Upper lobe of right lung (tissue), 1 donor: ENCODE measurements at regions not wholly inside any gene's neighbourhood (a gene's known extent, or its start where the extent isn't known, plus 50 kb on each side); places are given as distances from the start of the nearest gene placed in this dataset.

Experiments used
- ATAC-seq: fragments of 200-7000 bp; cut with Tn5 transposase; one replicate; pipeline ENCODE4 v1.9.1; 2020; ENCODE audit warnings: mild to moderate bottlenecking, moderate library complexity
- DNase-seq: peaks from one replicate; pipeline ENCODE4 v3.0.0-alpha.2; 2020
- H3K27ac ChIP-seq: fragments of 200-600 bp; one replicate; pipeline ENCODE4 v1.8.0; 2022
- H3K27me3 ChIP-seq: fragments of 200-600 bp; one replicate; pipeline ENCODE4 v1.8.0; 2022; ENCODE audit warnings: mild to moderate bottlenecking
- H3K36me3 ChIP-seq: fragments of 200-600 bp; one replicate; pipeline ENCODE4 v1.8.0; 2022
- H3K4me1 ChIP-seq: fragments of 200-600 bp; one replicate; pipeline ENCODE4 v1.8.0; 2022
- H3K4me3 ChIP-seq: fragments of 200-600 bp; one replicate; pipeline ENCODE4 v1.8.0; 2022; ENCODE audit warnings: mild to moderate bottlenecking
- H3K9me3 ChIP-seq: fragments of 200-600 bp; one replicate; pipeline ENCODE4 v1.8.0; 2022
- intact Hi-C: fragments of 100-400 bp; cut with DNase I; formaldehyde crosslinking; loops from one replicate; pipeline ENCODE4 v1.11.0; 2022
- TF ChIP-seq, protein P1 (sequence below): fragments of 200-600 bp; IDR thresholded peaks from one replicate; pipeline ENCODE4 v1.8.0; 2022; ENCODE audit warnings: antibody characterized with exemption
- donor health status: DM: no; HTN: yes; CAD: no; lungs with severe emphysema.

DNA sequence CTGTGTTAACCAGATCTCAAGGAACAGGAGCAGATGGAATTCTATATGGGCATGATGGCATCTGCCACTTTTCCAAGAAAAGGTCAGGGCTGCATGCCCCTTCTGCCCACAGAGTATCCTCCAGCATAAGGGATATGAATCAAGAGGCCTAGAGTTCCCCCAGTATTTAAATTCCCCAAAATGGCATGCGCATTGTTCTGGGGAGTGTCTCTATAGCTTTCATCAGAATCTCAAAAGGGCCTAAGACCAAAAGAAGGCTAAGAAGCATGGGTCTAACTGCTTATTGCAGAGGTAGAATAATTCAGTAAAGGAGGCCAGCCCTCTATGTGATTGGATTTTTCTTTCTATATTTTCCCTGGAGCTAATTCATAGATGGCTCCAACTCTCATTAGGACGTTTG lies 114.2 kb upstream of the SPIN1 start:
- H3K27me3 ChIP-seq = no peaks in the 10 kb centered on the region
- TF ChIP-seq, protein P1, sequence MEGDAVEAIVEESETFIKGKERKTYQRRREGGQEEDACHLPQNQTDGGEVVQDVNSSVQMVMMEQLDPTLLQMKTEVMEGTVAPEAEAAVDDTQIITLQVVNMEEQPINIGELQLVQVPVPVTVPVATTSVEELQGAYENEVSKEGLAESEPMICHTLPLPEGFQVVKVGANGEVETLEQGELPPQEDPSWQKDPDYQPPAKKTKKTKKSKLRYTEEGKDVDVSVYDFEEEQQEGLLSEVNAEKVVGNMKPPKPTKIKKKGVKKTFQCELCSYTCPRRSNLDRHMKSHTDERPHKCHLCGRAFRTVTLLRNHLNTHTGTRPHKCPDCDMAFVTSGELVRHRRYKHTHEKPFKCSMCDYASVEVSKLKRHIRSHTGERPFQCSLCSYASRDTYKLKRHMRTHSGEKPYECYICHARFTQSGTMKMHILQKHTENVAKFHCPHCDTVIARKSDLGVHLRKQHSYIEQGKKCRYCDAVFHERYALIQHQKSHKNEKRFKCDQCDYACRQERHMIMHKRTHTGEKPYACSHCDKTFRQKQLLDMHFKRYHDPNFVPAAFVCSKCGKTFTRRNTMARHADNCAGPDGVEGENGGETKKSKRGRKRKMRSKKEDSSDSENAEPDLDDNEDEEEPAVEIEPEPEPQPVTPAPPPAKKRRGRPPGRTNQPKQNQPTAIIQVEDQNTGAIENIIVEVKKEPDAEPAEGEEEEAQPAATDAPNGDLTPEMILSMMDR = no peak
- H3K9me3 ChIP-seq = no peaks in the 10 kb centered on the region
- no peak overlapping the region for H3K27ac ChIP-seq
- no peak overlapping the region for H3K4me3 ChIP-seq
- no peaks in the 10 kb centered on the region for H3K4me1 ChIP-seq
- no peaks in the 10 kb centered on the region for H3K36me3 ChIP-seq
- intact Hi-C loops = no loop called here
- no peak for DNase-seq
- ATAC-seq = no peak

DNA sequence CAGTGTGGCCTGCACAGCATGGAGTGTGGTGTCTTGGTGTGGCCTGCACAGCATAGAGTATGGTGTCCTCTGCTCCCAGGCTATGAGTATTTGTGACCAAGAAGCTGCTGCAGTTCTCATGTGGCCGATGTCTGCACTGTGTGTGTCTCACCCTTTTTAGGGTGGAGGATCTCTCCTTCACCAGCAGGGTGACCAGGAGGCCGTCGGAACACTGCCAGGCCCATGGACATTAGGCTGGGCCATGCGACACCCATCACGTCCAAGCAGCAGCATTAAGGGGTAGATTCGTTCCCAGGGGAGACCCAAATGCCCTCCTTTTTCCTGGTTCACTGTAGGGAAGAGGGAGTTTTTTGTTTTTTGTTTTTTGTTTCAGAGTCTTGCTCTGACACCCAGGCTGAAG lies 115.3 kb upstream of the SPIN1 start:
- Histone ChIP-seq H3K4me1 (no peaks in the 10 kb centered on the region), H3K36me3 (no peaks in the 10 kb centered on the region), H3K4me3 (no peak overlapping the region), H3K9me3 (no peaks in the 10 kb centered on the region), H3K27ac (no peak overlapping the region), H3K27me3 (no peaks in the 10 kb centered on the region)
- DNase-seq (no peak), ATAC-seq (no peak)
- TF ChIP-seq, protein P1 = no peak
- intact Hi-C loops = no loop called here

DNA sequence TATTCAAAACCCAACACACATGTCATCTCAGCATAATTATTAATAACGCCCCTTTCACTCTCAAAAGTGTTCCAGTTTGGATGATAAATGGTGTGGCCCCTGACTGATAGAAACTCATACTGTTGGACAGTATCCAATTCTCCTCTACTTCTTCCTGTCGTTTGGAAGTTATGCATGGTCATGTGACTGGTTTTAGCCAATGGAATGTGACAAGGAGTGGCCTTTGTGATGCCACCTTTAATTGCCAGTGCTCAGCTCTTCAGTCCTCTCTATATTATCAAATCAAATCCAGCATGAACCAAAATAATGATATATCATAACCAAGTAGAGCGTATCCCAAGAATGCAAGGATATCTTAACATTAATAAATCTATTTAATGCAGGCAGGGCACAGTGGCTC lies 117.8 kb upstream of the SPIN1 start:
- H3K9me3 ChIP-seq = no peaks in the 10 kb centered on the region
- TF ChIP-seq, protein P1 = no peak

DNA sequence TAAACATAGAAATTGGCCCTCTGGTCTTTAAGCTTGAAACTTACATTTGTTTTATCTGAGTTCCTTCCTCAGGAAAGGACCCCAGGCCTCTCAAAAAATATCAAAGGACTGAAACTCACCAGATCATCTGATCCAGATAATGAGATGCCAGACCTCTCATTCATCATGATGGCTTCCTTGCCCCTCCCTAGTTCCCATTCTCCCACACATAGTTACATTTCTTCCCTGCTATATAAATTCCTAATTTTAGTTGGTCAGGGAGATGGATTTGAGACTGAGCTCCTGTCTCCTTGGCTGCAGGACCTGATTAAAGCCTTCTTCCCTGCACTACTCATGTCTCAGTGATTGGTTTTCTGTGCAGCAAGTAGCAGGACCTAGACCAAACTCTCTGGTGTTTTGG lies 119.4 kb upstream of the SPIN1 start:
- intact Hi-C loops = no loop called here
- H3K27me3 ChIP-seq = no peaks in the 10 kb centered on the region
- H3K4me3 ChIP-seq = no peak overlapping the region
- no peaks in the 10 kb centered on the region for H3K36me3 ChIP-seq
- DNase-seq = no peak
- no peak overlapping the region for H3K27ac ChIP-seq
- H3K4me1 ChIP-seq = no peaks in the 10 kb centered on the region
- H3K9me3 ChIP-seq = no peaks in the 10 kb centered on the region
- no peak for ATAC-seq
- TF ChIP-seq, protein P1 = no peak

More for the DNA sequence above, 117.8 kb upstream of the SPIN1 start:
- Histone ChIP-seq H3K4me1 (no peaks in the 10 kb centered on the region), H3K36me3 (no peaks in the 10 kb centered on the region), H3K27me3 (no peaks in the 10 kb centered on the region), H3K4me3 (no peak overlapping the region), H3K27ac (no peak overlapping the region)
- intact Hi-C loops = no loop called here
- DNase-seq (no peak), ATAC-seq (no peak)

DNA sequence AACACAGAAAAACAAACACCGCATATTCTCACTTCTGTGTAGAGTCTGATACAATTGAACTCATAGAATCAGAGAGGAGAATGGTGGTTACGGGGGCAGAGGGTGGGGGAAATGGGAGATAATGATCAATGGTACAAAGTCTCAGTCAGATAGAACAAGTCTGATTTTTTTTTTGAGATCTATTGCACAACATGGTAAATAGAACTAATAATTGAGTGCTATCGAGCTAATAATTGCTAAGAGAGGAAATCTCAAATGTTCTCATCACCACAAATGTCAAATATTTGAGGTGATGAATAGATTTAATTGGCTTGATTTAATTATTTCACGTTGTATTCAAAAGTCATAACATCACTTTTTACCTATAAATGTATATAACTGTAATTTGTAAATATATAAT lies 121.0 kb upstream of the SPIN1 start:
- intact Hi-C loops = no loop called here
- no peaks in the 10 kb centered on the region for H3K4me1 ChIP-seq
- H3K27ac ChIP-seq = no peak overlapping the region
- H3K36me3 ChIP-seq = no peaks in the 10 kb centered on the region
- H3K4me3 ChIP-seq = no peak overlapping the region
- ATAC-seq (no peak), DNase-seq (no peak)
- H3K27me3 ChIP-seq = no peaks in the 10 kb centered on the region
- TF ChIP-seq, protein P1 = no peak
- no peaks in the 10 kb centered on the region for H3K9me3 ChIP-seq

DNA sequence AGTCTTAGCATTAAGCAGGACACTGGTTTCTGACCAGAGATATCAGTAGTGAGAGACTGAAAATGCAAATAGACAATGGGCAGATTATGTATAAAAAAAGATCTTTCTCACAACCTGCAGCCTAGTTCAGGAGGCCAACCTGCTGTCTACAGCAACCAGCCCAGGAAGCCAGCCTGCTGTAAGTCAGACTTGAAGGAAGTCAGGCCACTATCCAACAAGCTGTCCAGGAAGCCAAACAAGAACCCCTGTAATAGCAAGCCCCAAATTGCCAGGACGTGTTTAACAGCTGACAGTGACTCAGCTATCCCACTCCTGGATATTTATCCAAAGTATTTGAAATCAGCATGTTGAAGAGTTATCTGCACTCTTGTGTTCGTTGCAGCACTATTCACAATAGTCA lies 121.8 kb upstream of the SPIN1 start:
- no peak for ATAC-seq
- no peaks in the 10 kb centered on the region for H3K36me3 ChIP-seq
- intact Hi-C loops = no loop called here
- TF ChIP-seq, protein P1 = no peak
- no peak overlapping the region for H3K27ac ChIP-seq
- no peak overlapping the region for H3K4me3 ChIP-seq
- H3K9me3 ChIP-seq = no peaks in the 10 kb centered on the region
- DNase-seq = no peak
- H3K4me1 ChIP-seq = no peaks in the 10 kb centered on the region
- no peaks in the 10 kb centered on the region for H3K27me3 ChIP-seq
